A549 (cell line): ENCODE measurements at regions not wholly inside any gene's neighbourhood (a gene's known extent, or its start where the extent isn't known, plus 50 kb on each side); places are given as distances from the start of the nearest gene placed in this dataset.

Experiments used
- ATAC-seq, 2 experiments: fragments of 200-7000 bp in 1 of 2; fragments of >200 bp in 1 of 2; cut with Nextera tagmentation in 1 of 2; cut with Tn5 transposase in 1 of 2; 3 replicates each; pipeline versions ENCODE4 v1.8.0 to v1.9.1; 2018 to 2020; ENCODE audit warnings: mild to moderate bottlenecking in 1 of 2, moderate library complexity in 1 of 2
- CTCF ChIA-PET: fragments of 300-600 bp; sonication (Branson Sonifier 250); formaldehyde crosslinking; extraction: SDS; loops from one replicate; lab custom pipeline; 2021; ENCODE audit warnings: antibody characterized with exemption, inconsistent platforms; lab: Yijun Ruan, JAX
- POLR2A ChIA-PET: fragments of 350-600 bp; formaldehyde crosslinking; extraction: SDS; loops from one replicate; lab custom pipeline; 2021; ENCODE audit warnings: antibody characterized with exemption, inconsistent platforms; lab: Yijun Ruan, JAX
- DNase-seq, 2 experiments: peaks; one replicate each; pipeline versions ENCODE4 v3.0.0 to v3.0.0-alpha.2; 2011 to 2016; ENCODE audit warnings: low read depth in 1 of 2, low spot score in 1 of 2
- FAIRE-seq: peaks from 2 replicates; lab custom pipeline; 2011; peaks lifted over from hg19 to GRCh38; lab: Jason Lieb, UNC
- H3K27ac ChIP-seq, 2 experiments: fragments of >200 bp; sonication (Bioruptor Twin); formaldehyde crosslinking; 3 replicates each; pipeline ENCODE4 v1.5.1; 2016 to 2017
- H3K4me1 ChIP-seq: fragments of >200 bp; sonication (Bioruptor Twin); formaldehyde crosslinking; 3 replicates; pipeline ENCODE4 v1.6.1; 2016
- H3K4me2 ChIP-seq: fragments of >200 bp; sonication (Bioruptor Twin); formaldehyde crosslinking; 3 replicates; pipeline ENCODE4 v1.6.1; 2016
- H3K4me3 ChIP-seq: fragments of >200 bp; sonication (Bioruptor Twin); formaldehyde crosslinking; 3 replicates; pipeline ENCODE4 v1.5.1; 2016
- H3K9me3 ChIP-seq: fragments of >200 bp; sonication (Bioruptor Twin); formaldehyde crosslinking; 3 replicates; pipeline ENCODE4 v1.6.1; 2016
- BCL3 ChIP-seq: fragments of >200 bp; sonication (Bioruptor Twin); formaldehyde crosslinking; IDR thresholded peaks from 3 replicates; pipeline ENCODE4 v1.6.1; 2016
- BHLHE40 ChIP-seq: IDR thresholded peaks from 2 replicates; pipeline ENCODE4 v1.6.1; 2012; ENCODE audit warnings: low read depth, low read length, inconsistent platforms
- CBX2 ChIP-seq: fragments of 200-600 bp; sonication (generic); IDR thresholded peaks from 2 replicates; pipeline ENCODE4 v1.6.1; 2016; ENCODE audit warnings: low read depth, mild to moderate bottlenecking, borderline replicate concordance
- CBX8 ChIP-seq: fragments of 200-600 bp; sonication (generic); IDR thresholded peaks from 2 replicates; pipeline ENCODE4 v1.6.1; 2016
- CHD2 ChIP-seq: fragments of 150-350 bp; IDR thresholded peaks from 2 replicates; pipeline ENCODE4 v1.6.1; 2014; ENCODE audit warnings: low read length; ENCODE audit not compliant: partially characterized antibody
- CTCF ChIP-seq: fragments of >200 bp; sonication (Bioruptor Twin); formaldehyde crosslinking; IDR thresholded peaks from 3 replicates; pipeline ENCODE4 v1.5.1; 2016
- ELK1 ChIP-seq: fragments of 150-350 bp; IDR thresholded peaks from 2 replicates; pipeline ENCODE4 v1.6.1; 2014; ENCODE audit warnings: low read depth, mild to moderate bottlenecking, low read length
- HOXA7 ChIP-seq: fragments of 250-450 bp; sonication (Bioruptor Pico); IDR thresholded peaks from 2 replicates; pipeline ENCODE4 v1.5.0; 2020; ENCODE audit warnings: mild to moderate bottlenecking, moderate library complexity
- HOXB5 ChIP-seq: fragments of 250-450 bp; sonication (Bioruptor Pico); IDR thresholded peaks from 2 replicates; pipeline ENCODE4 v1.5.0; 2020; ENCODE audit warnings: mild to moderate bottlenecking, moderate library complexity
- JUN ChIP-seq, 2 experiments: fragments of >200 bp; sonication (Bioruptor Twin); formaldehyde crosslinking; IDR thresholded peaks; 2 replicates in 1 of 2; 3 replicates in 1 of 2; pipeline ENCODE4 v1.6.1; 2016 to 2017
- NPAS2 ChIP-seq: fragments of 250-450 bp; sonication (Bioruptor Pico); IDR thresholded peaks from 2 replicates; pipeline ENCODE4 v1.8.0; 2022; ENCODE audit warnings: mild to moderate bottlenecking, moderate library complexity, borderline replicate concordance
- POLR2AphosphoS2 ChIP-seq: conservative IDR thresholded peaks from 2 replicates; pipeline ENCODE4 v1.6.1; 2012; ENCODE audit warnings: low read length, improper control_type of control experiment, inconsistent platforms
- USF2 ChIP-seq: fragments of 450-650 bp; IDR thresholded peaks from 2 replicates; pipeline ENCODE4 v1.6.1; 2014; ENCODE audit warnings: antibody characterized with exemption
- ZFP36 ChIP-seq: fragments of 450-650 bp; IDR thresholded peaks from 2 replicates; pipeline ENCODE4 v1.6.1; 2014; ENCODE audit warnings: borderline replicate concordance; ENCODE audit not compliant: partially characterized antibody
- WGBS: methylation state at CpG from one replicate; pipeline ENCODE4 v1.1.6; 2017; ENCODE audit errors: missing lambda C conversion rate; 5-methylcytosine and 5-hydroxymethylcytosine counted together
- TF ChIP-seq, protein P1 (sequence below): IDR thresholded peaks from 2 replicates; pipeline ENCODE4 v1.6.1; 2012; ENCODE audit warnings: low read depth, borderline replicate concordance
- TF ChIP-seq, protein P2 (sequence below): fragments of 200-600 bp; sonication (generic); IDR thresholded peaks from 2 replicates; pipeline ENCODE4 v1.6.1; 2016; ENCODE audit warnings: antibody characterized with exemption, mild to moderate bottlenecking, moderate library complexity
- TF ChIP-seq, protein P3 (sequence below): fragments of 250-450 bp; sonication (Bioruptor Pico); IDR thresholded peaks from 2 replicates; pipeline ENCODE4 v1.5.0; 2021; ENCODE audit warnings: mild to moderate bottlenecking, moderate library complexity, borderline replicate concordance
- TF ChIP-seq, protein P4 (sequence below): fragments of >200 bp; sonication (Bioruptor Twin); formaldehyde crosslinking; IDR thresholded peaks from 2 replicates; pipeline ENCODE4 v1.6.1; 2016

DNA sequence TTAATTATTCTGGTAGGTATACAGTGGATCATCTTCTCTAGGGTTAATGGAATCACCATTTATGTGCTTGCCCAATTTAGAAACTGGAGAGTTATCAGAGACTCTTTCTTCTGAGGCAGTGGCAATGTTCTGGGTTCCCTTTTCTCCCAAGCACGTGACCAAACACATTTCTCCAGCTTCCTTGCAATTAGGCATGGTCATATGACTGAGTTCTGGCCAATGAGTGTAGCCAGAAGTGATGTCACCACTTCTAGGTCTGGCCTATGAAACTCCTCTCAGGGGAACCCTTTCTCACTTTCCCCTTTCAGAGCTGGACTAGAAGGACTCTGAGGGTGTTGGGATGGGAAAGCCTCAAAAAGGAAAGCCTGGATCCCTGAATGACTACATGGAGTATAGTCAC is 172.0 kb downstream of the NSG2 start:
- POLR2A ChIA-PET: no interaction called here
- Histone ChIP-seq H3K4me3 (no peak overlapping the region), H3K4me2 (no peak overlapping the region), H3K9me3 (no peaks in the 10 kb centered on the region), H3K4me1 (no peaks in the 10 kb centered on the region), H3K27ac (no peak overlapping the region)
- no peak for DNase-seq
- no peak for FAIRE-seq
- WGBS: 0% methylated on average over 1 of the region's 1 CpG
- TF ChIP-seq CTCF (no peak), CBX8 (no peak), BCL3 (no peak), CHD2 (no peak), USF2 (no peak), ZFP36 (no peak), HOXB5 (CRISPR knock-in tag) (no peak), HOXA7 (CRISPR knock-in tag) (no peak), POLR2AphosphoS2 (no peak), BHLHE40 (no peak), ELK1 (no peak), CBX2 (no peak), JUN (IDR thresholded peaks at IDR 0.05) (no peak), NPAS2 (CRISPR knock-in tag) (no peak)
- TF ChIP-seq, protein P1, sequence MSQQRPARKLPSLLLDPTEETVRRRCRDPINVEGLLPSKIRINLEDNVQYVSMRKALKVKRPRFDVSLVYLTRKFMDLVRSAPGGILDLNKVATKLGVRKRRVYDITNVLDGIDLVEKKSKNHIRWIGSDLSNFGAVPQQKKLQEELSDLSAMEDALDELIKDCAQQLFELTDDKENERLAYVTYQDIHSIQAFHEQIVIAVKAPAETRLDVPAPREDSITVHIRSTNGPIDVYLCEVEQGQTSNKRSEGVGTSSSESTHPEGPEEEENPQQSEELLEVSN: no peak
- TF ChIP-seq, protein P2, sequence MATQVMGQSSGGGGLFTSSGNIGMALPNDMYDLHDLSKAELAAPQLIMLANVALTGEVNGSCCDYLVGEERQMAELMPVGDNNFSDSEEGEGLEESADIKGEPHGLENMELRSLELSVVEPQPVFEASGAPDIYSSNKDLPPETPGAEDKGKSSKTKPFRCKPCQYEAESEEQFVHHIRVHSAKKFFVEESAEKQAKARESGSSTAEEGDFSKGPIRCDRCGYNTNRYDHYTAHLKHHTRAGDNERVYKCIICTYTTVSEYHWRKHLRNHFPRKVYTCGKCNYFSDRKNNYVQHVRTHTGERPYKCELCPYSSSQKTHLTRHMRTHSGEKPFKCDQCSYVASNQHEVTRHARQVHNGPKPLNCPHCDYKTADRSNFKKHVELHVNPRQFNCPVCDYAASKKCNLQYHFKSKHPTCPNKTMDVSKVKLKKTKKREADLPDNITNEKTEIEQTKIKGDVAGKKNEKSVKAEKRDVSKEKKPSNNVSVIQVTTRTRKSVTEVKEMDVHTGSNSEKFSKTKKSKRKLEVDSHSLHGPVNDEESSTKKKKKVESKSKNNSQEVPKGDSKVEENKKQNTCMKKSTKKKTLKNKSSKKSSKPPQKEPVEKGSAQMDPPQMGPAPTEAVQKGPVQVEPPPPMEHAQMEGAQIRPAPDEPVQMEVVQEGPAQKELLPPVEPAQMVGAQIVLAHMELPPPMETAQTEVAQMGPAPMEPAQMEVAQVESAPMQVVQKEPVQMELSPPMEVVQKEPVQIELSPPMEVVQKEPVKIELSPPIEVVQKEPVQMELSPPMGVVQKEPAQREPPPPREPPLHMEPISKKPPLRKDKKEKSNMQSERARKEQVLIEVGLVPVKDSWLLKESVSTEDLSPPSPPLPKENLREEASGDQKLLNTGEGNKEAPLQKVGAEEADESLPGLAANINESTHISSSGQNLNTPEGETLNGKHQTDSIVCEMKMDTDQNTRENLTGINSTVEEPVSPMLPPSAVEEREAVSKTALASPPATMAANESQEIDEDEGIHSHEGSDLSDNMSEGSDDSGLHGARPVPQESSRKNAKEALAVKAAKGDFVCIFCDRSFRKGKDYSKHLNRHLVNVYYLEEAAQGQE: no peak
- TF ChIP-seq, protein P3, sequence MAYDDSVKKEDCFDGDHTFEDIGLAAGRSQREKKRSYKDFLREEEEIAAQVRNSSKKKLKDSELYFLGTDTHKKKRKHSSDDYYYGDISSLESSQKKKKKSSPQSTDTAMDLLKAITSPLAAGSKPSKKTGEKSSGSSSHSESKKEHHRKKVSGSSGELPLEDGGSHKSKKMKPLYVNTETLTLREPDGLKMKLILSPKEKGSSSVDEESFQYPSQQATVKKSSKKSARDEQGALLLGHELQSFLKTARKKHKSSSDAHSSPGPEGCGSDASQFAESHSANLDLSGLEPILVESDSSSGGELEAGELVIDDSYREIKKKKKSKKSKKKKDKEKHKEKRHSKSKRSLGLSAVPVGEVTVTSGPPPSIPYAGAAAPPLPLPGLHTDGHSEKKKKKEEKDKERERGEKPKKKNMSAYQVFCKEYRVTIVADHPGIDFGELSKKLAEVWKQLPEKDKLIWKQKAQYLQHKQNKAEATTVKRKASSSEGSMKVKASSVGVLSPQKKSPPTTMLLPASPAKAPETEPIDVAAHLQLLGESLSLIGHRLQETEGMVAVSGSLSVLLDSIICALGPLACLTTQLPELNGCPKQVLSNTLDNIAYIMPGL (CRISPR knock-in tag): no peak
- TF ChIP-seq, protein P4, sequence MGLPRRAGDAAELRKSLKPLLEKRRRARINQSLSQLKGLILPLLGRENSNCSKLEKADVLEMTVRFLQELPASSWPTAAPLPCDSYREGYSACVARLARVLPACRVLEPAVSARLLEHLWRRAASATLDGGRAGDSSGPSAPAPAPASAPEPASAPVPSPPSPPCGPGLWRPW: no peak
- no peak for ATAC-seq
- CTCF ChIA-PET: no interaction called here
